ENCODE measurements at regions not wholly inside any gene's neighbourhood (a gene's known extent, or its start where the extent isn't known, plus 50 kb on each side); places are given as distances from the start of the nearest gene placed in this dataset.

DNA sequence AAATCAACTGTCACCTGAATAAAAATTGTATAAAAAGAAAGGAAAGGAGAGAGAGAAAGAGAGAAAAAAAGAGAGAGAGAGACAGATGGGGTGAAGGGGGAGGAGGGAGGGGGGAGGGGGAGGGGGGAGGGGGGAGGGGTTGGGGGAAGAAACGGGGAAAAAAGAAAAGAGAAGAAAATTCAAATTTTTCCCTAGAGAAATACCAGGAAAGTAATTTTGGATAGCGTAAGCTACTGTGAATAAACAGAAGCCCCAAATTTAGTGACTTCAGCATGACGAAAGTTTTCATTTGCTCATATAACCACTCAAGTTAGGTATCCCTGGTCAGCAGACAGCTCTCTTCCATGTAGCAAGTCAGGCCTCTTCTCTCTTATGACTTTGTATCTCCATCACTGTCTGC, 289.4 kb upstream of the MYOCD start:
- DNase-seq, result no peak

DNA sequence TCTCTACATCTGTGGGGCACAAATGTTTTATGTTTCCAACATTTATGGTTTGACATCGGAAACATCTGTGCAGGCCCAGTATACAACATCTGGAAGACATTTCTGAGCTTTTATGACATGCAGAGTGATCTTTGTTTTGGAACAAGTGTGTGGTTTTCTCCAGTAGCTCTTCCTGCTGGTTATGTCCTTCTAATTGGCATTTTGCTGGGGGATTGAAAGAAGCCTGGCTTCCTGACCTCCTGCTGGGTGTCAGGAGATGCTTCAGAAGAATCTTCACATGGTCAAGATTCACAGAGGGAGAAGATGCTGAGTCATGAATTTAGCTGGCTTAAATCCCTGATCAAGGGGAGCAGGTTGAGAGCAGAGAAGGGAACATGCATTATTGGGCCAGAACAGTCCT, 279.5 kb upstream of the MYOCD start:
- peak in 2 of 3 donors; percentile 40 to 68 for DNase-seq

DNA sequence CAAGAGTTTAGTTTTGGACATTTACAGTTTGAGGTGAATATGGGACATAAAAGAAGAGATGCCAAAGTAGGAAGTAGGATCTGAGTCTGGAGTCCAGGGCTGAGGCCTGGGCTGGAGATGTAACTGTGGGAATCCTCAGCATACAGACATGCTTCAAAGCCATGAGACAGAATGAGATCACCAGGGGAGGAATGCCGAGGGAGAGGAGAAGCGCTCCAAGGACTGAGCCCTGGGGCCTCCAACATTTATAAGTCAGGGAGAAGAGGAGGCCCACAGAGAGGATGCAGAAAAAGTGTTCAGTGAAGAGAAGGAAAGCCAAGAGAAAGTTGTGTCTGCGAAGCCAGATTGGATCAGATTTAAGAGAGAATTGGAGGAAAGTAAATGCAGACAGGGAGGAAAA, 277.5 kb upstream of the MYOCD start:
- DNase-seq, result peak; percentile 59 to 85 (median 61)

DNA sequence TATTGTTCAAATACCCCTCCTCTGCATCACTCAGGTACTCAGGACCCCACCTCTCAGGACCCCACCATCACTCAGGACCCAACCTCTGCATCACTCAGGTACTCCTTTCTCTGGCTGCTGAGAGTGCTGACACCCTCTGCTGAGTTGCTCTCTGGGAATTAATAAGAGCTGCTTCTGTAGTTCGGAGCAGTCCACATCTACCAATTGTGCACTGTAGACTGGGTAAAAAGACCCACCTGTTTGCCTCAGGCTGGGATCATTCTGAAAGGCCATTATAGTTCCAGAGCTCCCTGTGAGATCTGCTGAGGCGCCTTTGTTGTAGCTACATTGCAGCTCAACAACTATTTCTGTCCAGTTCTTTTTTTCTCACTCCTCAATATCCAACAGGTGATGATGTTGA, 276.3 kb upstream of the MYOCD start:
- DNase-seq, result no peak

DNA sequence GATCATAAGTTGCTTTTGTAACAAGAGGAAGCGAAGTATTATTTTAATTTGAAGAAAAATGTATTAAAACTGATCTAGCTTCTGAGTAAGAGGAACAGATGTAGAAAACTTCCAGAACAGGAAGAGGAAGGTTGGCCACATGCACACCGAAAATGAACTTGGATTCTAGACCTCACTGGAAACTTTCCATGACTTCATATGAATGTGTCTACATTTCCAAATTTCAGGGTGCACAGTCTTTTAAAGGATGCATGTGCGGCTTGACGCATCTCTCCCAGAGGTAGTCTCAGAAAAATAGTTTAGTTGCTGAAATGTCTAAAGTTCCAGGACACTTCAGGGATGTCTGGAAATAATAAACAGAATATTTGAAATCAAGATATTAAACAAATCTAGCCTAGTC, 275.1 kb upstream of the MYOCD start:
- peak; percentile 47 to 84 (median 53) for DNase-seq

DNA sequence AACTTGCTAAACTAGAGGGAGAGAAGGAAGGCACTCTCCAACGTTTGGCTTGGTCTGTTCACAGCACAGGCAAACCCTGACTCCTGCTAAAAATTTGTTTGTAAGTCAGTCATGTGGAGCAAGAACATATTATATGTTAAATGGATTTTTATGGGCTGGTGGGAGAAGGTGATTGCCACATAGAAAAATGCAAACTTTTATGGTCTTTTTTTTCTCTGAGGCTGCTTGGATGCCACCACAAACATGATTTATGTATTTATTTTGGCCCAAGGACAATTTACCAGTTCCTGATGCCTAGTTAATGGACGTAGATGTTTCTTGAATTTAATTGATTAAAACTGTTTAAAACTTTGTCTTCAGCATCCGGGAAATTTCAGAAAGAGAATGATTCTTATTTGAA, 274.2 kb upstream of the MYOCD start:
- peak in 1 of 3 donors; percentile 39 for DNase-seq

DNA sequence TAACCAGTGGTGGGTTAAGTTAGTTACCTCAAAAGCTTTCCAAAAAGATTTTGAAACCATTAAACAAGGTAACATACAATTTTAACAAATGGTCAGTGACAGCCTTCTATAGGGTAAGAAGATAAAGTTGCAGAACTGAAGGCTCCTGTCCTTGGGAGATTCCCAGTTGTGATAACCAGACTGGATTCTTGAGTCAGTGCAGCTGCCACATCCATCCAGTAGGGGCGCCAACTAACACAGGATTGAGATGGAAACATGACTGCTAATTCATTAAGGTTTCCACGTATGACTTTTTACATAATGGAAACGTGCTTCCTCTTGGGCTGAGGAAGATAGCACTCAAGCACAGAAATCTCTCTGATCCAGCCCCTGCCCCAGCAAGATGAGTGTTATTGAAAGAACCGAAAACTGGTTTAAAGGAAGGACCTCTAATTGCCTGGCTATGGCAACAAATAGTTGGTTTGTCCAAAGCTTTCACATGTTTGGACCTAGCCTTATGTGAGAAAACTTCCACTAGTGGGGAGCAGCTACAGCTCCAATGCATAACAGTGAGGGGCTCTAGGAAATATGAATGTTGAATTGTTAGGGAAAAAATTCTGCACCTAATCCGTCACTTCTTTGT, 269.8 kb upstream of the MYOCD start:
- no peak for DNase-seq

DNA sequence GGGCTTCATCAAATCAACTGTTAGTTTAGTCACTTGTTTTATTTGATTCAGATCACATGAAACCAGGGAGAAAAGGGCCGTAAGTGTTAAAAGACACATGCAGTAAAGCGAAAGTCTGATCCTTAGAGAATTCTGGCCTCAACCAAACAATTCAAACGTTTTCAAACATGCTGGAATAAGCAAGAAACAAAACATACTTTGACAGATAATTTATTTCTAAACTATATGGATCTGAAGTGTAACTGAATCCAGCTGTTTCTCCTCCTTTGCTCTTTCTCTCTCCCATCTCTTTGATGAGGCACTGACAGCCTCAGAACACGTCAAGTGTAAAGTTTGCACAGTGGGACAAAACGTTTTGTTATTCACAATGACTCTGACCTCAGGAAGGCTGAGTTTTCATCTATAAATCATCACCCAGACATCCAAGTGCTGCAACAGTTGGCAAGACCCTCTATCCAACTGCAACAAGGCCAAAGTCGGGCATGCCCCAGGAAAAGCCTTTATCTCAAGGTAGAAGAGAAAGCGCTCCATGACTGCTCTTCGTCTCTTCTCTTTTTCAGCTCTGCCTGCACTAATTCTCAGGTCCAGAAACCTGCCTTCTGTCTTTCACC, 267.1 kb upstream of the MYOCD start:
- peak in 1 of 3 donors; percentile 22 for DNase-seq

DNA sequence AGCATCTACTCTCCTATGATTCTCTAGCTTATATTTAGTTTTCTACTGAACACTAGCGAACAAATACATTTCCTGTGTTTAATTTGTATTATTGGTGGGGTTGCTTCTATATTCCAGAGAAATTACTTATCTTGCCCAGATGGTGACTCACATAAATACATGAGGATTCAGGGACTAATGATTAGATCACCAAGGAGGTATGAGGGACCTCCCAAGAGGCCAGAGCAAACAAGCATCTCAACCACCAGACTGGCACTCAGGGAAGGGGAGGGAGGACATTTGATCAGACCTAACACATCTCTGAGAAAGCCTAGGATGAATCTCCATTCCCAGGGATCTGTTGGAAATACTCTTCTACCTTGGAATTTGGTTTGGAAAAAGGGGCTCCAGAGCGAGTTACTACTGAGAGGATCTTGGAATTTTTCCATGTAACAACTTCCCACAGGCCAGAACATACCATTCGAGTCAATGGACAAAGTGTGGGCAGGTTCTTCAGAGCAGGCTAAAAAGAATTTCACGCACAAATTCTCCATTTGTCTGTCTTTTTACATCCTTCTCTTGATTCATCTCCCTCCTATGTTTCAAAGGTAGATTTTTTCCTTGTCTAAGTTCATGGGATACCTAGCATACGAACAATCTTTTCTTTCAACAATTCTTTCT, 262.6 kb upstream of the MYOCD start:
- DNase-seq, result peak in 1 of 3 donors; percentile 81

DNA sequence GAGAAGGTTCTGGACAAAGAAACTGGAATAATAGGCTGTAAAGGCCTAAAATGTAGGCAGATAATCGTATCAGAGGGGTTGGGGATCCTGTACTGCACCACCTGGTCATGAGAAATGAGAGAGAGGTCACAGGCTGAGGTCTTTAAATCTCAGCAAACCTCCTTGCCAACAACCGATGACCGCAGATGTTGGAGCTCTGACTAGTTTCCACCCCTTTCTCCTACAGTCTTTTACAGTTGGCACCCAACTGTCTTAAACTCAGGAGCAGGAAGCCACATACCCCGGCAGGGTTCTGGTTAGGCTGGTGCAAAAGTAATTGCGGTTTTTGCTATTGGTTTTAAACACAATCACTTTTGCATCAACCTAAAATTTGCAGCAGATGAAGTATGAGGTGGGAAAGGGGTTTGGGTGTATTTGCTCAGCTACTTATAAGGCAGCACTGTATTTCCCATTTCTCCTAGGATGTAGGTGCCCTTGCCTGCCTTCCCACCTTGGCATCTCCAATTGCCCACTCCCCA, 261.8 kb upstream of the MYOCD start:
- DNase-seq, result no peak

DNA sequence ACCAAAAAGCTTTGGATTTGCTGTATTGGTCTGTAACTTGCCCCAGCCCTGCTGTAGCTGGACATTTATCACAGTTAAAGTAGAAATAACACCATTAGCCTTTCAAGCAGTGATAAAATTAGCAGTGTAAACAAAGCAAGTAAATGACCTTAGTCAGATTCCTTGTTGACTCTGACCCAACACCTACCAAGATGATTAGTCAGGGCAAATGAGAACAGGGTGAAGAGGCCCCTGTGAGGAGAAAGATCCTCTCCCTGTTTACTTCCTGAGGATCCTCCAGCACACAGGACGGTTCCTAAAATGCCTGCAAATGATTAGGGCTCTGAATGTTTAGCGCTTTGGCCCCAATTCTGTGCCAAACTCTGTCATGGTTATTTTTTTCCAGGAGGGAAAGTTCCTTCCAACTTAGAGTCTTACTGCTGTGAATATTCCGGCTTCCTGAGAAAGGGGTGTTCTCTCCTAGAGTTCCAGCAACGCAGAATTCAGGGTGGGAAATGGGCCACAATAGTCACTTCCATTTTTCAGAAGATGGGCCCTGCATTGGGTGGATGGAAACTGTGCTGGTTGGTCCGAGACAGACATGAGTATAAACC, 259.0 kb upstream of the MYOCD start:
- peak in 1 of 3 donors; percentile 48 for DNase-seq

DNA sequence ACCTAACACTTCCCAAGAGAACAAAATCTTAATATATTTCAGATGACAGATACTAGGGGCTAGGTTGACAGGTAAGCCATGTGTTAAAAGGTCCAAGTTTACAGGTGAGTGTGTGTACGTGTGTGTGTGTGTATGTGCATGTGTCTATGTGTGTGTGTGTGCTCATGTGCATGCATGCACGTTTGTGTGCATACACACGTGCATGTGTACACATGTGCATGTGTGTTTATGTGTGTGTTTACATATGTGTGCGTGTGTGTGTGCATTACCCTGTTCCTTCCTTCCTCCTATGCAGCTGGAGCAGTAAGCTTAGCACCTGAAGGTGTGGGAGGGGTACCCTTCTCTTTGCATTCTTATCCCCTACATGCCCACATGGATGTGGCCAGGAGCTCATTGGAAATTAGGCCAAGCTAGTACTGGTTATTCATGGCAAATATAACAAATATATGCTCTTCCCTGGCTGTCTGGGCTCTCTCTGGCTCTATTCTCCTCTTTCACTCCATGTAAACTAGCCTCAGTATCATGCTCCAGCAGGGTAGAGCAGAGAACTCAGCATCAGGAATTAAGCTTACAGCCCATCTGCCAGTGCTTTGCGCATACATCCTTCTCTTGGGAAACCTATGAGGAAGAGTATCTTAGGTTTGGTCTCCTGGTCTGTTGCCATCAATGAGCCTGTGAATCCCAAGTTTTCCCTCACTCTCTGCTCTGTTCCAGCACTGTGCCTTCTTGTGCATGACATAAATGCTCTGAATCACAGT, 258.0 kb upstream of the MYOCD start:
- DNase-seq, result no peak

DNA sequence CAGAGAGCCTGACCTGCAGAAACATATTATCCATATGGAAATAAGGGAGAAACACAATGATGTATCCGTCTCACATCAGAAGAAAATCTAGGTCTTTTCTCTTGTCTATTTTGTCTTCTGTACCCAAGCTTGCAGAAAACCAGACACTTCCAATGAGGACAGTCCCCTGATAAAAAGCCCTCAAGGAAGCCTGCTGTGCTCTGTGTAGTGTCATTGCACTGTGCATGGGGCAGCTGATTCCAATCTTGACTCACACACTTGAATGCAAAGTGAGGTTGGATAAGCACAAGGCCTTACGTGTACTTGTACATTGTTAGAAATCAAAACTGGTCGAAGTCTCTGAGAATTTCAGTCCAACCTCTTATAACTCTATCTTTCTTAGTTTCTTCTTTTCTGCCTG, 256.6 kb upstream of the MYOCD start:
- no peak for DNase-seq

DNA sequence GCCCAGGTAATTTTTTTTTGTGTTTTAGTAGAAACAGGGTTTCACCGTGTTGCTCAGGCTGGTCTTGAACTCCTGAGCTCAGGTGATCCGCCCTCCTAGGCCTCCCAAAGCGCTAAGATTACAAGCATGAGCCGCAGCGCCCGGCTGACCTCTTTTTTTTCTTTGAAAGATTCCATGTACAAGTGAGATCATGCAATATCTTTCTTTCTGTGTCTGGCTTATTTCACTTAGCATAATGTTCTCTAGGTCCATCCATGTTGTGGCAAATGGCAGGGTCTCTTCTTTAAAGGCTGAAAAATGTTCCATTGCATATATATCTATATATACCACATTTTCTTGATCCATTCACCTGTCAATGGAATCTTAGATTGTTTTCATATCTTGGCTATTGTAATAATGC, 255.0 kb upstream of the MYOCD start:
- DNase-seq, result no peak

DNA sequence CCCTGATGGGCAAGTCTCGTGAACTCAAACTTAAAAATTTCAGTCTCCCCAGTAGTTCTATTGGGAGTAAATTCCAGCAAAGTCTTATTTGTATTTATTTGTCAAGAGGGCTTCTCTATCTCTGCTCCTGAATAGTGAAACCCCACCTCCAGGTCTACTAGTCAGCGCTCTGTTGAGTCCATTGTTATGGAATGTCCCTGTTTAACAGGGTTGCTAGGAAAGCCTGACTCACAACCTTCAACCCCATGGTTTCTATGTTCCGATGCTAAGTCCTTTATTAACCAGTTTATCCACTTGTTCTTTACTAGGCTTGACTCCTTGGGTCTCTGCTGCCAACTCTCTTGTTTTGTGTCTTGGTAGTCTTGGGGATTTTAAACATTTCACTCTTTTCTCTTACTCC, 250.7 kb upstream of the MYOCD start:
- no peak for DNase-seq

DNA sequence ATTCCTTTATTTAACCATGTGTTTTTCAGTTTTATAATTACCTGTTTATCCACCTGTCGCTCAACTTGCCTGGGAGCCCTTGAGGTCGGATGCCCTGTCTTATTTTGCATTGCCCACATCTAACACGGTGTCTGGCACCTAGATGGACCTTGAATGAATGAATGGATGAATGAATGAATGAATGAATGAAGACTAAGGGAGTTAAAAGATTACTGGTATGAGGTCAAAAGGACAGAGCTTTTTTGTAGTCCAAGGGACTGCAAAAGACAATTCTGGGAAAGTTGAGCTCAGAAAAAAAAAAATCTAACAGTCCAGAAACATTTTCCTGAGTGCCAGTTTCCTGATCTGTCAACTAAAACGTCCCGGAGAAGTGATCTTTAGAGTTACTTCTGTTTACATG, 244.6 kb upstream of the MYOCD start:
- no peak for DNase-seq

DNA sequence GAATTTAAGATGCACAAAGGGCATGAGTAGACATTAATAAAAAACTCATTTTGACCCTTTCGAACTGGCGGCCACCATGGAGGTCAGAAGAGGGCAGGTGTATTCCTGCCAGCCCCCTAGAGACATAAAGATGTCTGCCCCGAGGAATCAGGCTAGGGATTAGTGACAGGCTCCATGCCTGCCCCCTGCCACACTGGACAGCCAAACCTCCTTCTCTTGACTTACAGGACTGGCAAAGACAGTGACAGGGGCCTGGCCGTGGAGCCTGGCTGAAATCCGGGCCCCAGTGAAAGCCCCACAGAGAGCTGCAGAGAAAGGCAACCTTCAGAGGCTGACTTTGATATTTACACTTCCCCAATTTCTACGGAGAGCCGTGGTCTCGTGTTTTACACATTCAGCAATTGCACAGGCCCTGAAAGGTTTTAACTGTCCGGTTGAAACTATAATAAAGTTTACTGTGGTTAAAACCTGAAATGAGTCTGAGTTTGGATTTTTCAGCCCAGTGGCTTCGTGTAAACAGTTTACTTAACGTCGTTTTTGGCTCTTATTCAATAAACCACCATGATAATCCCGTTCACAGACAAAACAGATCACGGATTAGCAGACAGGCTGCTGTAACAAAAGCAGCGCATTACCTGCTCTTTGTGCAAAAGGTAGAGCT, 243.9 kb upstream of the MYOCD start:
- no peak for DNase-seq

DNA sequence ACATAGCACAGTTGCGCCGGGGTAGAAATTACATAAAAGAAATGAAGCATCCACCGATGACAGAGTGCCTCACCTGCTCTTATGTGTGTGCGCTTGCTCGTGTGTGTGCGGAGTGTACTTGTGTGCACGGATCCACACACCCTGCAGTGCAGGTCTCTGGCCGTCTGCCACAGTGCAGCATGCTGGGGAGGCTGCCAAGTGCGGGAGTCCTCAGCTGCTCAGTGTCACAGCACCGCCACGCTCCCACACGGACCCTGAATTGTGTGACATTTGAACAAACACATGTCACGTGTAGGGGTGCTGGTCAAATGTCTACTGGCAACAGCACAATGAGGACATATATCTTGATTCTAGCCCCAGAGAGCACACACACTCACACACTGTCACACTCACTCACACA, 243.0 kb upstream of the MYOCD start:
- DNase-seq, result peak in 1 of 3 donors; percentile 30

DNA sequence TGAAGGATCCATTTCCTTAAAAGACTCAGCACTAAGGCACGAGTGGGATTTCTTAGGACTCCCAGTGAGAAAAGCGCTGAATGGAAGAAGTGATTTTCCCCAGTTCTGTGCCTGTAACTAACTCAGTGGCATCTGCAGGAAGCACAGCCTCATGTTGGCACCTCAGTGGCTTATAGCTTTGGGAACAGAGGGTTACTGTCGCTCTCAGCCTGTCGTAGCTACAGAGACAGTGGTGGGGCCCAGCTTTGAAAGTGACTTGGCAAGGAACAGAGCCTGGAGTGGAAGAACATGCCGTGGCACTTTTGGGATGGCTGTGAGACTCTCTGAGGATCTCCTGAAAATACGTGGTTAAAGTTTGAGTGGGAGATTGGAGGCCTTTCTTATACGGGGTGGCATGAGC, 242.4 kb upstream of the MYOCD start:
- no peak for DNase-seq

DNA sequence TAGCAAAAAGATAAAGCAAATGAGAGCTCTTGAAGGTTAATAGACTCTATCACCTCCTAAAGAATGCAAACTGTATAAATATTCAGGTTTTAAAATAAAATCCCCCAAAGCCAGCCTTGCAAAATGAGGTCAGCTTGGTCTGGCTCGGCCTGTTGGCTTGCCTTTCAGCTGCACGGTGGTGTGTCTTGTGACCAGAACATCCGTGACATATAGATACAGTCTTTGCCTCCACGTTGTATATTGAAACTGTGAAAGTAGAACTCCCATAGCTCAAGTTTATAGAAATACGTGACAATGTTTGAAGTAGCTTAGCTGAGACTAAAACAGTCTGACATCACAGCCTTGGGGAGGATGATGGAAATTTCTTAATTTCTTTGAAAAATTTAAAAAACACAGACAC, 236.6 kb upstream of the MYOCD start:
- DNase-seq, result no peak

DNA sequence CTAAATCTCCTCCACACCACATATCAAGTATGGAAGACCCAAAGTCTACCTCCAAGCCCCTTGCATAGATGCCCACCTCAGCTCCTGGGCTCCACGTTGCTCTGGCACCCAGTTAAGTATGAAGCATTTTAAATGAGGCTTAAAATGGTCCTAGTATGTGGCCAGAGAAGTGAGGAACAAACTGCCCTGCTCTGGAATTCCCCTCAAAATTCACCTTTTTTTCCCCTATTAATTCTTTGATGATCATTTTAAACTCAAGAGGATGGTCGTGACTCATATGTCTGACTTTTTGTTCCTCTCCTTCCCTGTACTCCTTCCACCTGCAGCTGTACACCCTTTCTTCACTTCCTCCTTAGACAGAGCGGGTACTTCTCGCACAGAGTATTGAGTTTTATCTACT, 234.5 kb upstream of the MYOCD start:
- DNase-seq, result no peak

DNA sequence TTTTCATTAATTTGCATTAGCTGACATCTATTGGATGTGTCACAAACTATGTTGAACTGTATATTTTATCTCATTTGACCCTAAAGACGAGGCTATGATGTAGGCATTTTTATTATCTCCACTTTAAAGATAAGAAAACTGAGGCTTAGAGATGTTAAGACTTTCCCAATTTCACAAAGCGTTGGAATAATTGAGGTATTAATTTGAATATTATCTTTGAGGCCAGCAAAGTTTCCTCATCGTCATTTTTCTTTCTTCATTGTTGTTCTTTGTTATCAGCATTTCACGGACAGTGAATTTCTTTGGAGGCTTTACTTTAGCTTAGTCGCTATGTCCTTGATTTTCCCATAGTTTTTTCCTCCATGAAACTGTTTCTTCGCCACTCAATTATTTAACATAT, 227.5 kb upstream of the MYOCD start:
- no peak for DNase-seq

All from muscle of back (tissue), 3 donors.